ENCODE measurements at regions not wholly inside any gene's neighbourhood (a gene's known extent, or its start where the extent isn't known, plus 50 kb on each side); places are given as distances from the start of the nearest gene placed in this dataset.

DNA sequence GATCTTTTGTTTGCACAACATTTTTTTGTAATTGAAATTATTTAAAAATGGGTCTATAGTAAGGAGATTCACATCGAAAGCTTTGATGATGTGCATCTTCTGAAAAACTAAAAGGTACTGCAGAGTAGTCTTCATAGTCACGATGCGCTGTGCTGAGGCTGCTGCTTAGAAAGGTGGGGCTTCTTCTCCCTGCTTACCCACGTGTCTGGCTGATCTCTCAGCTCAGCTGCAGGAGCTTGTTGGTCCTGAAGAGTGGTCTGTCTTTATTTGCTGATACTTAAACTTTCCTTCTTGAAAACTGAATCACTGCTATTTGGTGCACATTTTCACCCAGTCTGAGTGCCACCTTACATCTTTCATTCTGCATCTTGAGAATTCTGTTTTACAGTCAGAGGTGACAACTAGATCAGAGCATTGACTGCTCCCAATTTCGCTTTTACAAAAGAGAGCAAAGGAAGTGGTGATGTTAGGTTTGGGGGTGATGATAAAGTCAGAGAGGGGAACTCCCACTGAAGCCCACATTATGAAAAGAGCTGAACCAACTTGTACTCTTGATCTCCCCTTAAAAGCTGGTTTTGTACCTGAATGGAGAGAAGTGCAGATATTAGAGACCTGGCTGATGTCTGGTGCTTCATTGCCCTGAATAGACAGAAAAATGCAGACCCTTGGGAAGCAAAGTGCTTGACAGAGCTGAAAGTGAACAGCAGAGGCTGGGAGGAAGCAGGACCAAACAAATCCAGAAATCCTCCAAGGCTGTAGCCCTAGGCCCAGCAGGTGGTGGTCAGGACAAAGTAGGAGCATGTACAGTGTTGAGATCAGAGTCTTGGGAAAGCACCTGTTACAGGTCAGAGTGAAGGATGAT lies 984.5 kb downstream of the TSN start:
- DNase-seq = no peak
- TF ChIP-seq GATA1 (IDR thresholded peaks at IDR 0.05; ENCODE audit: low read depth, low read length) (no peak), POLR2A (IDR thresholded peaks at IDR 0.05; ENCODE audit: low read length) (no peak)

DNA sequence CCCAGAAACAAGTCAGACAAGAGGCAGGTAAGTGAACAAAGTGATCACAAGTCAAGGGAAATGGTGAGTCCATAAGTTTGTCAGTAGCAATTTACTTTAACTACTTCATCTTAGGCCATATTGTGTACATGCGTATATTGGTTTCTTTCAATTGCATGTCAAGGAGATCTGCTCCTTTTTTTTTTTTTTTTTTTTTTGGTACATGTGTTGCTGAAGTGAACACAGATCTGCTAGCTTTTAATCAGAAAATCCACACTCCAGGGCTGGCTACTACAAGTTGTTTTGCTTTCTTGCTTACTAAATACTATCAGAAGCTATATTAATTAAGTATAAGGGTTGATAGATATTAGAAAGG lies 985.1 kb downstream of the TSN start:
- DNase-seq = no peak
- TF ChIP-seq GATA1 (IDR thresholded peaks at IDR 0.05; ENCODE audit: low read depth, low read length) (no peak), POLR2A (IDR thresholded peaks at IDR 0.05; ENCODE audit: low read length) (no peak)

DNA sequence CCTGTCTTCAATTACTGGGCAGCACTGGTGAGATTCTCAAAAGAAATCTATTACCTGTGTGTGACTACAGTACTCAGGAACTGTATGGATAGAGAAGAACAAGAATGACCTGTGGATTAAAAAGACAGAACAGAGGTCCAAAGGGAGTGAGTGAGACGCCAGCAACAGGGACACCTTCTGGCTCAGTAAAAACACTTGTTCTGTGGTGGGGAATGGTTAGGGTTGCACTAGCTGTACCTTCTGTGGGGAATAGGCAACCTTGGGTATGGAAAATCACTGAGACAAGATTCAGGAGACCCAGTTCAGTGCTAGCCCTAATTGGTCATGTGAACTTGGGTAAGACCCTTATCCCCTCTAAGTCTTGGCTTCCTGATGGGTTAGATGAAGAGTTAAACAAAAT lies 986.0 kb downstream of the TSN start:
- no peak for DNase-seq
- no peak for TF ChIP-seq GATA1 (IDR thresholded peaks at IDR 0.05; ENCODE audit: low read depth, low read length)
- no peak for TF ChIP-seq POLR2A (IDR thresholded peaks at IDR 0.05; ENCODE audit: low read length)

DNA sequence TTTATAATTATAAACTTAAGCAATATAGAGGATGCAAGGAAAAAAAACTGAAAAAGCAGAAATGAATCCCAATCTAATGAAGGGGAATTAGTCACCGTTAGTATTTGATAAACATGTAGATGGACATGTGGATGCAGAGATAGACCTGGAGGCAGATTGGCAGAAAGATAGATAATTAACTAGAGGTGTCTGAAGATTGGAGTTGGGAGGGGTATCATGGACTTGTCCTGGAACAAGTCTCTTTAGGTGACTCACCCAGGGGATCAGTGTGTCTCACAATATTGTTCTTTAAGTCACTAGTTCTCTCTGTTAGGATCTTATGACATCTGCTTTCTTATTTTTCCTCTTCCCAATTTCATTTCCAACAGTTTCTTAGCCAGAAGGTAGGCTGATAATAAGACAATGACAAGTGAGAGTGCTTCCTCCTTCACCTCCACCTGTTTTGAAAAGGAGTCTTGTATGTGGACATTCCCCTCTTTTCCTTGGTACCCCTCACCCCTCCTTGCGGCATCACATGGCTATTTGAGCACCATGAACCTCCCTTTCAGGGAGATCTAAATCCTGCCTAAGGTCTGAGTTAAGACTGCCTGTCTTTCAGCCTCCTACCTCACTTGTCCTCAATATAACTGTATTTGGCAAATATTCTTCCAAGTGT lies 987.7 kb downstream of the TSN start:
- TF ChIP-seq POLR2A (IDR thresholded peaks at IDR 0.05; ENCODE audit: low read length) (no peak), GATA1 (IDR thresholded peaks at IDR 0.05; ENCODE audit: low read depth, low read length) (no peak)
- DNase-seq = no peak

DNA sequence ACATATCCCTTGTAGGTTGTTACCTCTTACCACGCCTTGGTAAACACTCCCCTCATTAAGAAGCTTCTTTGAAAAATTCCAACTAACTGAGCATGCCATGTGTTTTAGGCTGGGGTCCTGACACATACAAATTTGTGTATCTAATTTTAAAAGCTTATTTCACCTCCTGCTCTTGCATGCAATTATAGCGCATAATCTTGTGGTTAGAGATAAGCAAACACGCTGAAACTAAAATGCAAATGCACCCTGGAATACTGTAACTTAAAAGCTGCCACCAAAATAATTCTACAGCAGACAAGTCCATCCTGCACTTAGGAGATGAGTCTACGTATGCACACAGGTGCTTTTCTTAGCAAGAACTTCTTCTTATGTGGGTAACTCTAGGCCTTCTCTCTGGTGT lies 990.2 kb downstream of the TSN start:
- TF ChIP-seq POLR2A (IDR thresholded peaks at IDR 0.05; ENCODE audit: low read length) (no peak), GATA1 (IDR thresholded peaks at IDR 0.05; ENCODE audit: low read depth, low read length) (no peak)
- no peak for DNase-seq

DNA sequence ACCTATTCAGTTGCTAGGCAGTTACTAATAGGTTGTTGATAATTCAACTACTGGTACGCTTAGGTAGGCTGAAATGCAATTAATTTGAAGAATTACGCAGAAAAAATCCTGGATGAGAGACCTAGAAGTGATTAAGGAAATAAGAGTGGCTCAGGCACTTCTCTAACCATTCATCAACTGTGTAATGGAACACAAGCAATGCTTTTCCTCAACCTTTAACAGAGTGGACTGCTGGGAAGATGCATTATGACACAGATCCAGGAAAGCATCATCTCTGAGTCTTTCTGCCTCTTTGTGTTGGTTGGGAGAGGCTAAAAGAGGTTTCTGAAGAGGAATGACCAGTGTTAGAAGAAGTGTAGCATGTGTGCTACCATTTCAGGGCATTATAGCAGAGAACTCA lies 992.2 kb downstream of the TSN start:
- DNase-seq = no peak
- TF ChIP-seq POLR2A (IDR thresholded peaks at IDR 0.05; ENCODE audit: low read length) (no peak), GATA1 (IDR thresholded peaks at IDR 0.05; ENCODE audit: low read depth, low read length) (no peak)

DNA sequence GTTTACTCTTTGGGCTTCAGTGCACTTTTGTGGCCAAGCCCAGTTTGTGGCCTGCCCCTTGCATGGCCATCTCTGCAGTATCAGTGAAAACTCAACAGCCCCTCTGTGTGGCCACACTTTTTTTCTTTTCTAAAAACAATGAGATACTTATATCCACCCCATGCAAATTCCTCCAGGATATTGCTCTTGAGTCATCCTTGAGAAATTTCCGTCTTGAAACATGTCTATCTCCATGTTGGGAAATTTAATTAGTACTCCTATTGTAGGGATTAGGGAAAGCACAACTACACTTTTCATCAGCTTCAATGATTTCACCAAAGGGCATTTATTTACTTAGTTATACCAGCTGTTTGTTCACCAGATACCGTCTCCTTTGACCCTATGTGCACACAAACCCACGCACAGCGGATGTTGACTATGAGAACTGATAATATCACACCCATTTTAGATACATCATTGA lies 993.1 kb downstream of the TSN start:
- TF ChIP-seq POLR2A (IDR thresholded peaks at IDR 0.05; ENCODE audit: low read length) = no peak
- no peak for TF ChIP-seq GATA1 (IDR thresholded peaks at IDR 0.05; ENCODE audit: low read depth, low read length)
- DNase-seq = no peak

DNA sequence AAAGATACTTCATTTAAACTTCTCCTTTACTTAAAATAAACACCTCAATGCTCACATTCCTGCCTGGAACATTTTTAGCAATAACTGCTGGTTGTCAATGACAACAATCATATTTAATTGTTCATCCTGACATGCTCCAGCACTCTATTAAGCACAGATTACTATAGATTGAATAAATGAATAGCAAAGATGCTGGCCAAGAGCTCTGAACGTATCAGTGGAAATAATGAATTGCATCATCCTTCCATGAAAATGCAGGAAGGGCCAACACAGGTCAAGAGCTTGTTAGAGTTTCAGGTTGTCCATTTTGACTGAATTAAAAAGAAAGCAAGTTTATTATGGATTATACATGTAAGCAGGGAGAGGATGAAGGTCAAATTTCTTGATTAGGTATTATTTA lies 994.0 kb downstream of the TSN start:
- TF ChIP-seq GATA1 (IDR thresholded peaks at IDR 0.05; ENCODE audit: low read depth, low read length) (no peak), POLR2A (IDR thresholded peaks at IDR 0.05; ENCODE audit: low read length) (no peak)
- DNase-seq = no peak

DNA sequence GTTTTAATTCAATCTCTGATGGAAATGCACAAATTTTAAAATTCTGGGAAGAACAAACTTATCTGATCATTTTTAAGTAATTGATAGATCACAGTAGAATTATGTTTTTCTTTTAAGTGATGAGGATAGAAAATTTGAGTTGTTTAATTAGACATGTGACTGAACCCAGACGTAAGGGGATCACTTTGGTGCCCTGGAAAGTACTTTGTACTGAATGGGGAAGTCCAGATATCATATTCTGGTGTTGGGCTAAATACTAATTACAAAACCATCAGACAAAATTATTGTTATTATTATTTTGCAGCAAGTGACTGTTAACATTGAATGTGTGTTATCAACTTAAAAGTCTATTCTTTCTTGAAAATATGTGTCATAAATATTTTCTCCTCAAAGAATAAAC lies 994.6 kb downstream of the TSN start:
- DNase-seq = no peak
- TF ChIP-seq POLR2A (IDR thresholded peaks at IDR 0.05; ENCODE audit: low read length) (no peak), GATA1 (IDR thresholded peaks at IDR 0.05; ENCODE audit: low read depth, low read length) (no peak)

DNA sequence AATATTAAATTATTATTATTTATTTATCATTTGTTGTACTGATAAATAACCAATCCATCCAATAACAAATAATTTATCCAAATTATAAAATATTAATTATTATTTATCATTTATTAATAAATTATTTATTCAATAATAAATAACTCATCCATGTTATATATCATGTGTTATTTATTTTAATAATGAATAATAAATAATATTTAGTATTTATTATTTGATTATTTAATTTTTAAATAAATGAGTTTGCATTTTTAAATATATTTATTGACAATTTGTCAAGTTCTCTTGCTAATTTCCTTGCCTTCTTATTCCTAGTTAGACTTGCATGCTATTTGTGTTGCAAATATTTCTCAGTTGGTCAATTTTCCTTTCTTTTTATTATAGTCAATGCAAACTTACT lies 995.4 kb downstream of the TSN start:
- no peak for TF ChIP-seq GATA1 (IDR thresholded peaks at IDR 0.05; ENCODE audit: low read depth, low read length)
- no peak for TF ChIP-seq POLR2A (IDR thresholded peaks at IDR 0.05; ENCODE audit: low read length)
- DNase-seq = no peak

DNA sequence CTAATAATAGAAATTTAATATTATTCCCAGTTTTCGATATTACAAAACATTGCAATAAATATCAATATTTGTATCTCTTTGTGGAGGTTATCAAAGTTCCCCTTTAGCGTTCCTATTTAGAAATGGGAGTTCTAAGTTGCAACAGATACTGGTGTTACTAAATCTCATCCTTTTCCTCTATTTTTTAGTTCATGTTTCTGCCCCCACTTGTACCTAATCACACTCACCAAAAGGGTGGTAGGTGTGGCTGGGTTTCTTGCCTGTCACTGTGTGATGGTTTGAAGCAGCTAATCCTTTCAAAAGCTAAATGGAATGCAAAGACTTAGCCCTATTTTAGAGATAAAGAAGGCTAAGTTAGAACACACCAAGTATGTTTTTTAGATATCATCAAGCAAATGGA lies 997.9 kb downstream of the TSN start:
- DNase-seq = no peak

DNA sequence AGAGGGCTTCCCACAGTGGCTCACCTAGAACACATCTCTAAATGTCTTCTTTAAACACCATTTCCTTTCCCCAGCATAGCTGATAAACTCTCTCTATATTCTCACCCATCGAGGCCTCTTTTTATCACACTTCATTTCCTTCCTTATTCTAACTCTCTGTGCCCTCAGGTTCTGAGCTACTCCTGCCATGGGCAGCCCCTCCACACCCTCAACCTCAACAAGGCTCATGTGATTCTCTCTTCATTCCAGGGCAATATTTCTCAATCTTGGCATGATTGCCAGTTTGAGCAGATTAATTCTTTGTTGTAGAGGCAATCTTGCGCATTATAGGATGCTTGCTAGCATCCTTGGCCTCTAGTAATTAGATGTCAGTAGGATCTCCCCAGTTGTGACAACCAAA lies 999.1 kb downstream of the TSN start:
- no peak for DNase-seq
- TF ChIP-seq GATA1 (IDR thresholded peaks at IDR 0.05; ENCODE audit: low read depth, low read length) (no peak), POLR2A (IDR thresholded peaks at IDR 0.05; ENCODE audit: low read length) (no peak)

More for the DNA sequence above, 997.9 kb downstream of the TSN start:
- no peak for TF ChIP-seq POLR2A (IDR thresholded peaks at IDR 0.05; ENCODE audit: low read length)
- TF ChIP-seq GATA1 (IDR thresholded peaks at IDR 0.05; ENCODE audit: low read depth, low read length) = no peak

DNA sequence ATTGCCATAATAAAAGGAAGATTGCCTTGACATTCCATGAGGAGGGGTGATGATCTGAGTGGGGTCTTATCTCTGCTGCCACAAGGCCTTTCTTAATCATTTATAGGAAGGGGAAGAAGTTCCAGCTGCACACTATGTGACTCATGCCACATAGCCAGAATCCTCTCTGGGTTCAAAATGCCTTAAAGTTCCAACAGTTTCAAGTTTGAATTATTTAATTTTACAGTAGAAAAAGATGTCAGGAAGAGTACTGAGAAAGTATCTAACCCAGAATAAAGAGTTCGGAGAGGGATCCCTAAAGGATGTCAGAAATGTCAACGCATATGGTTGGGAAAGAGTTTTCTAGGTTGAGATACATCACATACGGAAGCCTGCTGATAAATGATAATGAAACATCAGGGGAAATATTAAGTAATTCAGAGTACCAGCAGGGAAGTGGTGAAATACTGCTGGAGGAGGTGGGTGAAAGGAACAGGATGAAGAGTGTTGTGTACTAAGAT lies 999.9 kb downstream of the TSN start:
- DNase-seq = no peak
- TF ChIP-seq POLR2A (IDR thresholded peaks at IDR 0.05; ENCODE audit: low read length) (no peak), GATA1 (IDR thresholded peaks at IDR 0.05; ENCODE audit: low read depth, low read length) (no peak)

DNA sequence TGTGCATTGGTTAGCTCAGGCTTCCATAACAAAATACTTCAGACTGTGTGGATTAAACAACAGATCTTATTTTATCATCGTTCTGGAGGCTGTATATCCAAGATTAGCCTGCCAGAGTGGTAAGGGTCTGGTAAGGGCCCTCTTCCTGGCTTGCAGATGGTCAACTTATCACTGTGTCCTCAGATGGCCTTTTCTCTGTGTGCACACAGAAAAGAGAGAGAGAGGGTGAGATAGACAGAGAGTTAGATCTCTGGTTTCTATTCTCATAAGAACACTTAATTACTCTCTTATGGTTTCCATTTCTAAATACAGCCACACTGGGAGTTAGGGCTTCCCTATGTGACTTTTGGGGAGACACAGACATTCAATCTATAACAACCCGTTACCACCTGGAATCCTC lies 1003.5 kb downstream of the TSN start:
- TF ChIP-seq POLR2A (IDR thresholded peaks at IDR 0.05; ENCODE audit: low read length) = no peak
- TF ChIP-seq GATA1 (IDR thresholded peaks at IDR 0.05; ENCODE audit: low read depth, low read length) = no peak
- DNase-seq = no peak

DNA sequence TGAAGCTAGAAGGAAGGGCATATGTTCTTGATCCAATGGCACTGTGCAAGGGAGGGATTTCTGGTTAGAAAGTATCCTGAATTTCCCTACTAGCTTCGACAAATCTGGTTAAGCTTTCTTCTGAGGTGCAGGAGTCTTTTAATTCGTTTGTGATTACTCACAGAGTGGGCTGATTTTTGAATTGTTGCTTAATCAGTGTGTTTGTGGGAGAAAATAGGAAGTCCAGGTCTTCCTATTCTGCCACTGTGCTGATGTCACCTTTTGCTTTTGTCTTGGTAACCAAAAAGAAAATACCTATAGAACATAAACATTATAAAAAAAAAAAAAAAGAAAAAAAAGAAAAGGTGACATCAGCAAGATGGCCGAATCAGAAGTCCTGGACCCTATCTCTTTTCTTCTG lies 1008.6 kb downstream of the TSN start:
- DNase-seq = no peak
- TF ChIP-seq GATA1 (IDR thresholded peaks at IDR 0.05; ENCODE audit: low read depth, low read length) (no peak), POLR2A (IDR thresholded peaks at IDR 0.05; ENCODE audit: low read length) (no peak)
